Inflammatory macrophage treated with lipopolysaccharide for 1 hour (primary cell): ENCODE measurements at regions not wholly inside any gene's neighbourhood (a gene's known extent, or its start where the extent isn't known, plus 50 kb on each side); places are given as distances from the start of the nearest gene placed in this dataset.

Experiments used
- DNase-seq, 2 donors: peaks; one replicate each; pipeline ENCODE4 v3.0.0-alpha.2; 2020 to 2022

DNA sequence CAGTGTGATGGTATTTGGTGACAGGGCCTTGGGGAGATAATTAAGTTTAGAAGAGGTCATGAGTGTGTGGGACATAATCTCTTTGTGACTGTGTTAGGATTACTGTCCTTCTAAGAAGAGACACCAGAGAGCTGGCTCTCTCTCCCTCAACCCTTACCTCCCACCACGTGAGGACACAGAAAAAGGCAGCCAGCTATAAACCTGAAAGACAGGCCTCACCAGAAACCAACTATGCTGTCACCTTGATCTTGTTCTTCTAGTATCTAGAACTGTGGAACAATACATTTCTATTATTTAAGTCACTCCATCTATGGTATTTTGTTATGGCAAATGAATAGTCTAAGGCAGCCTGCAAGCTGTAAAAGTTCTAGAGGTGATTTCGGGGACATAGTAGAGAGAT lies 203.7 kb downstream of the OTOR start:
- no peak for DNase-seq

- no peak for DNase-seq
Observed at GRCh38 chr20:16952965-16953364, 204.8 kb downstream of the OTOR start.

DNA sequence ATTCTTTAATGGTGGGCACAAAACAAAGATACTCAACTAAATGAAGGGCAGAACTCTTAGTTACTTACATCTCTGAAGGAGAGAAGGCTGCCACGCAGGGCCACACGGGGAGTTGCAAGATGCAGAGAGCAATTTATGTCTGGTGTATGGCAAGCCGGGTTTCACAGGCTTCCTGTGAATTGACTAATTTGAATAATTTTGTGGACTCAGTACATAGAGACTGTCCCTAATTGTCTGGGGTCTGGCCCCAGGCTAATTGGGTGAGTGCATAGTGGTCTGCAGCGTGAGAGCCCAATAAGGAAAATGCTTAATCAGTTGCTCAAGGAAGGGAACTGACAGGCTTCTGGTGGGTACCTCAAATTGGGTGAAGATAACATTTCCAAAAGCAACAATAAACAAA lies 205.7 kb downstream of the OTOR start:
- no peak for DNase-seq

- no peak for DNase-seq
Observed at GRCh38 chr20:16955462-16955861, 207.3 kb downstream of the OTOR start.

DNA sequence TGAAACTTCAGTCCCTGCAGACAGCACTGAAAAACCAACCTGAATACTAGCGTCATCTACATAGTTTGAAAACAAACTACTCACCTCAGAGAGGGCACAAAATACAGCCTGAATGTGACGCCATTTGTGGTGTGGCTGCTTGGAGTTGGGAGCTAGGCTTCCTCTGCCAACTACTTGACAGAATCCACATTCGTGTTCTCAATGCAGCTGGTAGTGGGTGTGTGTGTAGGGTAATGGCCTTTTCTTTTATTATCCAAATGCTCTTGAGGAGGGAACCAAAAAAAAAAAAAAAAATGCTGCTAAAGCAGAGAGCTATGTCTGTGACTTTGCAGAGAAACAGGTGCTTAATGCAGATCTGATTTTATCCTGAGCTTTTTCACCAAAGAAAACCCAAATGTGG lies 207.8 kb downstream of the OTOR start:
- no peak for DNase-seq

- DNase-seq, result no peak
Observed at GRCh38 chr20:16965401-16965800, 217.2 kb downstream of the OTOR start.

GRCh38 chr20:16966276-16966880 lies 218.2 kb downstream of the OTOR start:
- DNase-seq, result no peak

GRCh38 chr20:16968099-16968498 lies 219.9 kb downstream of the OTOR start:
- no peak for DNase-seq

GRCh38 chr20:16970776-16971175 lies 222.6 kb downstream of the OTOR start:
- no peak for DNase-seq

DNA sequence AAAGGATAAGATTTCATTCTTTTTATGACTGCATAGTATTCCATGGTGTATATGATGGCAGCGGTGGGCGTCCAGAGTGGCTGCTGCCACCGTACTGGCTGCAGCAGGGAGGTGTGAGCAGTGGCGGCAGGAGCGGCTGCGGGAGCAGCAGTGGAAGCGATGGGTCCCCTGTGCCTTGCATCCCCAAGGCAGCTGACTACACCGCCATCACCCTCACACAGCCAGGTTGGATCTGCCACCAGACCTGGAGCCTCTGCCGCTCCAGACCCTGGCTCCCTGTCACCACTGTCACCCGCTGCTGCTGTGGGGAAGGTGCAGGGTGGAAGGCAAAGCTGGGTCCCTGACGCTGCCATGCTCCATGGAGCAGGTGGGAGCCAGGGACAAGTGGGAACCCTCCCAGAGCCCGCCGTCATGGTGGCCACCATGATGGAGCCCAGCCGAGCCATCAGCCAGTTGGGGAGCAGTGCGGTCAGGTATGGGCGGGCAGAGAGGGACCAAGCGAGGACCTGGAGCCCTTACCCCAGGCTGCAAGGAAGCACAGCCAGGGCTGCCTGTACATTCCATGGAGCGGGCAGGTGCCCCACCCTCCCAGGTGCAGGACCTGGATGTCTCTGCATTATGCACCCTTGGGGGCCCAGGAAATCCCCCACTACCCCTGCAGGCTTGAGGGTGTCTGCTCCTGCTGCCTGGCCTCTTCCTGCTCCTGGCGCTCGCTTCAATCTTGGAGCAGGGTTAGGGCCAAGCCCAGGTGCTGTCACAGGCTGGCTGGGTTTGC lies 226.1 kb downstream of the OTOR start:
- no peak for DNase-seq

DNA sequence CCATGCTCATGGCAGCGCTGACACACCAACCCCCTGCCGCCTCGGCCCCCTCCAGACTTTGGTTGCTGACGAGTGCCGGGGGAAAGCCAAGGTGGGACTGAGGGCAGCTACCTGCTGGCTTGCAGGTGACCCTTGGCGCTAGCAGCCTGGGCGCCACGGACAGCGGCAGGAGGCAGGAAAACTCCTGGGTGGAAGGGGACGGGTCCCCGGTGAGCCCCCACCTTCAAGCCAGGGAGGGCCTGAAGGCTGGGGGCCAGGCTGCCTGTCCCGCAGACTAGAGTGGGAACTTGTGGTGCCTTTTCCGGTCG lies 226.7 kb downstream of the OTOR start:
- no peak for DNase-seq

GRCh38 chr20:16975682-16976081 lies 227.5 kb downstream of the OTOR start:
- no peak for DNase-seq

- no peak for DNase-seq
Observed at GRCh38 chr20:16978497-16978896, 230.3 kb downstream of the OTOR start.

- DNase-seq, result no peak
Observed at GRCh38 chr20:16982091-16982726, 234.1 kb downstream of the OTOR start.

GRCh38 chr20:16984481-16984880 lies 236.3 kb downstream of the OTOR start:
- DNase-seq, result no peak

GRCh38 chr20:17003170-17003870 lies 223.5 kb upstream of the PCSK2 start:
- no peak for DNase-seq

GRCh38 chr20:17010181-17010580 lies 216.7 kb upstream of the PCSK2 start:
- DNase-seq, result no peak

- no peak for DNase-seq
Observed at GRCh38 chr20:17012546-17013226, 214.2 kb upstream of the PCSK2 start.

- no peak for DNase-seq
Observed at GRCh38 chr20:17014217-17014616, 212.6 kb upstream of the PCSK2 start.

- no peak for DNase-seq
Observed at GRCh38 chr20:17014756-17015366, 212.0 kb upstream of the PCSK2 start.

DNA sequence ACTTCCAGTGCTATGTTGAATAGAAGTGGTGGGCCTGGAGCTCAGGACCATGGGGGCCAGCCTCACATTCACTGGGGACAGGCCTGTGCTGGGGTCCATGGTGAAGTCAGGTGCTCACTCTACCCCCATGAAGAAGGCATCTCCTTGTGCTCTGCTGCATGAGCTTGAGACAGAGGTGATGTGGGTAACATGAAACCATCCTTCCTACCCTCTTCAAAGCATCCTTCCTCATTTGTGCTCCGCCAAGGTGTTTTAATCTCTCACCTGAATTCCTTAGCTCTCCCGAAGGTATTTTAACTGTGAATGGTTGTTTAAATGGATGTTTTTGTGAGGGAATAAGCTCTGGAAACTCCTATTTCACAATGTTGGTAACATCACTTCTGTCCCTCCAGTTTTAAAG lies 209.6 kb upstream of the PCSK2 start:
- no peak for DNase-seq

- DNase-seq, result no peak
Observed at GRCh38 chr20:17021481-17021880, 205.4 kb upstream of the PCSK2 start.

- no peak for DNase-seq
Observed at GRCh38 chr20:17023036-17023435, 203.8 kb upstream of the PCSK2 start.
